SK-N-SH (cell line): ENCODE measurements at regions not wholly inside any gene's neighbourhood (a gene's known extent, or its start where the extent isn't known, plus 50 kb on each side); places are given as distances from the start of the nearest gene placed in this dataset.

Experiments
- CTCF ChIP-seq: fragments of 200-600 bp; sonication (generic); IDR thresholded peaks from 2 replicates; pipeline ENCODE4 v1.6.1; 2017; ENCODE audit warnings: antibody characterized with exemption, mild to moderate bottlenecking, moderate library complexity
- FOSL2 ChIP-seq: IDR thresholded peaks from 2 replicates; pipeline ENCODE4 v1.4.0; 2012; ENCODE audit warnings: low read depth, mild to moderate bottlenecking, moderate library complexity, borderline replicate concordance
- GABPA ChIP-seq: IDR thresholded peaks from 2 replicates; pipeline ENCODE4 v1.4.0; 2012; ENCODE audit warnings: low read depth, mild to moderate bottlenecking
- MAX ChIP-seq: IDR thresholded peaks from 2 replicates; pipeline ENCODE4 v1.4.0; 2012; ENCODE audit warnings: low read depth
- RAD21 ChIP-seq: IDR thresholded peaks from 2 replicates; pipeline ENCODE4 v1.6.1; 2012; ENCODE audit warnings: mild to moderate bottlenecking, low read length
- RCOR1 ChIP-seq: fragments of 150-350 bp; IDR thresholded peaks from 2 replicates; pipeline ENCODE4 v1.6.1; 2017; ENCODE audit warnings: antibody characterized with exemption, low read length
- RFX5 ChIP-seq: IDR thresholded peaks from 2 replicates; pipeline ENCODE4 v1.6.1; 2012; ENCODE audit warnings: mild to moderate bottlenecking, improper control_type of control experiment, low read length
- SIN3A ChIP-seq: IDR thresholded peaks from 2 replicates; pipeline ENCODE4 v1.6.1; 2012; ENCODE audit warnings: low read depth, mild to moderate bottlenecking, low read length, moderate library complexity, borderline replicate concordance
- TAF1 ChIP-seq: IDR thresholded peaks from 2 replicates; pipeline ENCODE4 v1.6.1; 2012; ENCODE audit warnings: low read depth, mild to moderate bottlenecking, low read length, moderate library complexity, borderline replicate concordance

- no peak for TF ChIP-seq CTCF
- no peak for TF ChIP-seq RAD21
- TF ChIP-seq FOSL2: no peak
- TF ChIP-seq MAX: no peak
- TF ChIP-seq GABPA: no peak
- no peak for TF ChIP-seq RCOR1
- no peak for TF ChIP-seq SIN3A
- TF ChIP-seq TAF1: no peak
- no peak for TF ChIP-seq RFX5
These were observed 88.8 kb upstream of the SOX4 start for GRCh38 chr6:21504790-21505189.
